GM19023 (cell line): ENCODE measurements at regions not wholly inside any gene's neighbourhood (a gene's known extent, or its start where the extent isn't known, plus 50 kb on each side); places are given as distances from the start of the nearest gene placed in this dataset.

Experiments
- ATAC-seq: cut with Tn5 transposase; IDR thresholded peaks from one replicate; pipeline ENCODE4 v1.9.1; 2021; ENCODE audit warnings: mild to moderate bottlenecking, moderate library complexity; ENCODE audit not compliant: unreplicated experiment

DNA sequence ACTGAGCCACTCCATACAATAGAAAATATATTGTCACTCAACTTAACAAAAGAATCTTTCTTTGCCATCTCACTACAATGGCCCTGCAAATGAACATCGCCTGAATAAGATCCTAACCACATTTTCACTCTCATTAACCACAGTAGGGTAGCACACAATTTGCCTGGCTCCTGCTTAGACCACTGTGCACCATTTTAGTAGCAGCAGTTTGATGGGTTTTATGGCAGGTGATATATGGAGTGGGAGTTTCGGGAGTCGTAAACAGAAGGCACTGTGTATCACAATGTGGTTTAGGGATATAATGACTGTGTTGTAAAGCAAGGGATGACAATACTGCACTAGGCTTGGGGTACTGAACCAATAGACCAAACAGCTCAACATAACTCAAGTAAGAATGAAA, 617.4 kb downstream of the BCL11A start:
- ATAC-seq = no peak

DNA sequence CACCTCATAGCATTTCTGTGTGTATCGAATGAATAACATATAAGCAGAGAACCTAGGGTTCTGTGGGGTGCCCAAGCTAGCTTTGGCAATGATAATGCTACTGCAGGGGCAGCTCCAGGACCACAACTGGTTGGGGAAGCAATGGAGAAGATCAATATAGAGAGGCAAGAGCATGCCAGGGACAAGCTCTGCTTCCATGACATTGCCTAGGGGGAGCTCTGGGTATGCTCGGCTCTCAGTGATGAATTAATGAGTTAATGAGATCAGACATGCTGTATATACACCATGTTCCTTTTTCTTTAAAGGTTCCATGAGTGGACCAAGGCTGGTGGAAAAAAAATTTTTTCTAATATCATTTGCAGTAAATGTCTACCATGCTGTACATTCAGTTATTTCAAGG, 618.4 kb downstream of the BCL11A start:
- ATAC-seq = no peak

DNA sequence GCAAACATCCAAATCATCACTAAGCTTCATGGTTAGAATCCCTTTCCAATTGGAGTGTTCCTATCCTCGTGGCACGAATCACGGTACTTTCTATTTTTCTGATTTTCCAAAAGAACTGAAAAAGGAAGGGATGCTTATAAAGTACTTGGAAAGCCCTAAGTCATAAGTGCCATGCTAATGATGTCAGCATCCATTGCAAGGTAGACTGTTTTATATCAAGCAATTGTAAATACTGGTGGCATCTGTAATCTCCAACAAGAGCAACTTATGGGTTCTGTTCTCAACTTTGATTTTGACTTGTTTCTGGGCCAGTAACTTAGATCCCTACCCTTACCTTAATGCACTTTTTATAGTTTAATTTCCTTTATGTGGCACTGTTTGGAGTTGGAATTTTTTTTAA, 619.5 kb downstream of the BCL11A start:
- ATAC-seq = no peak

DNA sequence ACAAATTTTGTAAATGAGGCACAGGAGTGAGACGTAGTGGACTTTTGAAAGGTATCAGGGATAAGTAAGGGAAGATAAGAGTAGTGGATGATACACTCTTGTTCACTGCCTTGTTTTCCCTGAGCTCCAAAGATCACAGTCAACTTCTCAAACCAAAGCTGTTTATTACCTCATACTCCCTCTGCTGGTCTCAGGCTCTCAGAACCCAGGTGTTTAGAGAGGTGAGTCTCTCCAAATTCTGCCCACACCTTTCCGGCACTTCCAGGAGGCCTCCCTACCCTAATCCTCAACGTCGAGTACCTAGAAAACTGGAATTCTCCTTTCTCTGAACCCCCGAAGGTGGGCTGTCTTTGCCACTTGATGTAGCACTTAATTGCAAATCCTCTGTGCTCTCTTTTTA, 621.1 kb downstream of the BCL11A start:
- no peak for ATAC-seq

DNA sequence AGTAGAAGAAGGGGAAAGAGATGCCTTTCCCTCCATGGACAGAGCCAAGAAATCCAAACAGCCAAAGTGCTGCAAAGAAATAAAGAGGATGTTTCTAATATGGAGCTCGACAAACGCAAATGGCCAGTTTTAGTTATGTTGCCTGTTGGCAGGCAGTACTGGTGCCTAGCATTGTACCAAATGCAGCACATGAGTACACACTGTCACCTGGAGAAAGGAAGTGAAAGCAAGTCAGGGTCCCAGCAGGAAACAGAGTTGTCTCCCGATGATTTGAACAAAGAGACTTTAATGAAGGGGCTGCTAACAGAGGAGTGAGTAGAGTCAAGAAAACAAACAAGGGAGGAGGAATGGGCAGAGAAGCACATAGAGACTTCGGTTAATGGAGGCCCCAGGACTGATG, 623.0 kb downstream of the BCL11A start:
- no peak for ATAC-seq

DNA sequence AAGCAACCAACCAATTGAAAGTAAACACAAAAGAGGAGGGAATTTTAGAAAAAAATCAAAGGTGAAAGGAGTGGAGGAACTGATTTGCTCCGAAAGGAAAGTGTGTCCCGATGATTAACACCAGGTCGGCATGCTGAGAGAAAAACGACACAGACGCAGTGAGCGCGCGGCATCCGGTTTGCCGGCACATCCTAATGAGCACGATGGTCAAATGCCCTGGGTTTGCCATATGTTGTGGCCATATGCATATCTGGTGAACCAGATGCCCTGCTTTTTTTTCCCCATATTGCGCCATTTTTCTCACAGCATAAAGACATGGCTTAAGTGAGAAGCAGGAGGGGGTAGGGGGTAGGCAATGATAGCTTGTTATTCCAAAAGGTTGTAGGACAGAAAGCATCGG, 626.7 kb downstream of the BCL11A start:
- ATAC-seq = no peak

DNA sequence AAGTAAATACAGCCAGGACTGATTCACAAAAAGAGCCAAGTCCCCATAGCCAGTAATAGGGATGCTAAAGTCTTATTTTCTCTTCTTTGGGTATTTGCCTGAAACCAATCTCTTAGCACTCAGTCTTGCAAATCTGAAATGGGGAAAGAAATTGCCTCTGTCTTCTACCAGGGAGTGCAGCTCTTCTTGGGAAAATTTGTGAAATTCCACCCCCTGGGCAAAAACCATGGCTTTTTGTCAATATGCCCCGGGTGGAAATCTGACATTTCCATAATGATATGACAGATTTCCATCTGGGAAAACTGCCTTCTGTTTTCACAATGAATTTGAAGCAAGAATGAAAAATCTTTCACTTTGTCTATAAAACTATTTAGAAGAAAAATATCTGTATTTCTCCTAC, 628.1 kb downstream of the BCL11A start:
- no peak for ATAC-seq

DNA sequence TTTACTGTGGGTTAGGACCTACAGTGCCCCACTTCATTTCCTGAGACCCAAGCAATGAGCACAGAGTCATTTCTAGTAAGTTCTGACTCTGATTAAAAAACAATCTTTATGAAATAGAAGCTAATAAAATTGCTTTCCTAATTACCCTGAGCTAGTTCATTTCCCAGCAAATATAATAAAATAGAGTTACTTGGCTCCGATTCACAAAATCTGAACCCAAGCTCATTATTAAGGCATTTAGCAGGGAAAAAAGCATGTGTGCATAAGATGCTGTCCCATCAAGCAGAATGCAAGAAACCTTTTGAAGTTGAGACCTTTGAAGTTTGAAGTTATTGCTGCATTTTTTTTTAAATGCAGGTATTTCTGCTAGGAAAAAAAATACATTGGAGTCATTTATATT, 629.1 kb downstream of the BCL11A start:
- no peak for ATAC-seq

DNA sequence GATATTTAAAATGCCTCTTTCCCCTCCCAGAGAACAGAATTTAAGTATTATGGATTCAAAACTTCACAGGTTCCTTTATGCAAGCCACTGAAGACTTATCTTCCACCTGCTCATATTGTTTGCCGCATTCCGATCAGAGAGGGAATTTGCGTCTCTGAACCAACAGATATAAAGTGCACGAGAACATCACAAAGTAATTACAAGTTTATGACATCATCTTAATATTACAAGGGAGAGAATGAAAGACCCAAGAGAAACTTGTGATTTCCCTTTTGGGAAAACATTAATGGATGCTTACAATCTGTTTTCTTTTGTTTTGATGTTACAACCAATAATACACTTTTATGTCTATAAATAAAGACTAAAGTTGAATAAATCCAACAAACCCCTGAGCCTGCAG, 631.0 kb downstream of the BCL11A start:
- no peak for ATAC-seq

DNA sequence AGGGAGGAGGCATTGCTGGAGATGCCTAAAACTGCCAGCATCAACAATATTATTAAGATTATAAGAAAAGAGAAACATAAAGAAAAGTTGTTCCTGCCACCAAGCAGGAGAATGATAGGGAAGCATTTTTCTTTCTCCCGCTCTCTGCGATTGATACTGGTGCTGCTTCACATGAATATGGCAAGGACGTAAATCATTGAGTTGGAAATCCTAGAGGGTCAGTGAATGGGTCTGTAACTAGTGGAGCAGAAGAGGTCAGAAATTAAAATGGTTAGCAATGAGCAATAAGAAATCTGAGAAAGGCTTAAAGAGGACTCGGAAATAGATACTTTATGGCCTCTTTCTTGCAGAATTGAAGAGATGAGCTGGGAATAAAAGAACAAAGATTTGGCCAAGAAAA, 631.7 kb downstream of the BCL11A start:
- ATAC-seq = no peak

DNA sequence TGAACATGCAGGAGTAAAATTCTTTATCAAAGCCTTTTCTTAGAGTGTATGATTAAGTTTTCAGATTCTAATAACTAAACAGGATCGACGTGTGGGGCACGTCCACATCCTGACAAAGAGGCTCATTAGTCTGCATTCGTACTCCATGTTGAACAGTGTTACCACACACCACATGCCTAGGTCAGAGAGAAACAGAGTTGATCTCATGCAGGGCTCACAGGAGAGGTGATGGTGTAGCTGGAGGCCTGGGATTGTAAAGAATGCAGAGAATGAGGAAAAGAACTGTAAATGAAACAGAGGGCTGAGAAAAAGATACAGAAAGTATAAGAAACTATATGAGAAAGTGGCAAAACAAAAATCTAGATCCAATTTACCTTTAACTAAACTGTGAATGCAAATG, 632.5 kb downstream of the BCL11A start:
- ATAC-seq = no peak

DNA sequence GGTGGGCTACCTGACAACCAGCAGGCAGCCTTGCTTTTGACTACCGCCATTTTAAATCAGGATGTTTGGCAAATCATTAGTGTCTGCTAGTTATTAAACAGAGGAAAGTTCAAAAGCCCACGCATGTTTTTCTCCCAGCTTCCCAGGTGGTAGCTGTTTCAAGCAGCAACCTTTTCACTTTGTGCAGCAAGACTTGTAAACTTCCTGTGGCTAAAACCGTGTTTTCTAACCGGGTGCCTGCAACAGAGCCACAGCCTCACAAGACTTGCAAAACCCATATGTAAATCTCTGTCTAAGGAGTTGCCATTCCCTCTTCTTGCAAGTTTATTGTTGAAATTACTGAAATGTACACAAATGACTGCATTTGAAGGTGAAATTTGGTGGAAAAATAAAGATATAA, 633.1 kb downstream of the BCL11A start:
- no peak for ATAC-seq

DNA sequence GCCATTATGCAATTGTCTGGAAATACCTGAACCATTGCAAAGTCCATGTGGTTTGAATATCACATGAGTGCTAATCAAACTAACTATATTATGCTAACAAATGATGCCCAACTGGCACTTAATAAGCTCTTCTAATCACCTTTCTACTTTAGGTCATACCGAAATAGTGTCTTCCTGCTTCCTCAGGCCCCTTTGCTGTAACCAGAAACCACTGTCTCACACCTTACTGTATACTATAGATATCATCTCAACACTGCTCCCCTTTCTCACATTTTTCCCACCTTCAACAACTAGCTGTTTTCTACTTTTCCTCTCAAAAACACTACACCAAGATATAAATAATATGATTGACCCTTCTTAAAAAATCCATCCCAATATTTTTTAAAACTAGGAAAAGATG, 633.9 kb downstream of the BCL11A start:
- no peak for ATAC-seq

DNA sequence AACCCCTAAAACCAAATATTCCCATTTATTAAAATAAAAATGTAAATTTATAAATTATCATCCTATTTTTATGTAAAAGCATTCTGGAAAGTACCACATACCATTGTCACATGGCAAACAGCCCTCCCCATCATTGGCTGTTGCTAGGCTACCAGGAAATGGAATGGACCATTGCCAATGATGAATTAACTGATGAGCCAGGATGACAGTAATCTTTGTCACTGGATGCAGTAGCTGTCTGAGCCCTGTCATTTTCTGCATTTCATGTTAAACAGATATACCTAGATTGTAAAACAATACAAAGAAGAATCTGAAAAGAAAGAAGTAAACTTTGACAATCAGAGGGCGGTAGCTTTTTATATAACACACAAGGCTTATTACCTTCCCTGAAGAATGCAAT, 641.4 kb downstream of the BCL11A start:
- no peak for ATAC-seq

DNA sequence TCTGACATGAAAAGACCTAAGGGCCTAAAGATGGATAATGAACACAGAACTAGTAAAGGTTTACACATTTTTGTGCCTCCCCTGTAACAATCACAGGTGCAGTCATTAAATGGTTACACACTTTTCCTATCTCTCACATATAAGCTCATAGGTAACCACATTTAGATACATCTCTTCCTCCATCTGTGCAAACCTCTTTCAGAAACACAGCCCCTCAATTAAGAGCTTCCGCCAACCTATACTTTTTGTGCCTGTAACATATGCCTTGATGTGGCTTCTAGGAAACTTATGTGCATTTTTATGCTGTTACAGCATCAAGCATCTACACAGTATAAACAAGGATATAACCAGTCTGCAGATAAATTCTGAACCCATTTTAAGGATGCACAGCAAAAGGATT, 643.3 kb downstream of the BCL11A start:
- no peak for ATAC-seq

DNA sequence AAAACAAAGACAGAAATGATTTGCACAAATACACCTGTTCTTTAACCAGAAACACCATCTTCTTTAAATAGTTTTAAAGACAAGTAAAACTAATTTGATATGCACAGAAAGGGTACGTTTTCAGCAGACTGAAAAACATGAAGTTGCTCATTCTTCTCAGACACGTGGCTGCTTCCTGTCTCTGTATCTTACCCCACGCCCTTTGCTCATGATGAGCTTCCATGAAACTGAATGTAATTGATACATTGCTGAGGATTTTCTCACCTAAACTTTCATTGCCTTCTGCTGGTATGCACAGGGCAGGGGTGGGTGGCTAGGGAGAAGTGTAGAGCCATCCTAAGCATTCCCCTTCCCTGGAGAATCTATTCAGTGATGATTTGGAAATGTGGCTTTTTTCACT, 644.3 kb downstream of the BCL11A start:
- no peak for ATAC-seq

DNA sequence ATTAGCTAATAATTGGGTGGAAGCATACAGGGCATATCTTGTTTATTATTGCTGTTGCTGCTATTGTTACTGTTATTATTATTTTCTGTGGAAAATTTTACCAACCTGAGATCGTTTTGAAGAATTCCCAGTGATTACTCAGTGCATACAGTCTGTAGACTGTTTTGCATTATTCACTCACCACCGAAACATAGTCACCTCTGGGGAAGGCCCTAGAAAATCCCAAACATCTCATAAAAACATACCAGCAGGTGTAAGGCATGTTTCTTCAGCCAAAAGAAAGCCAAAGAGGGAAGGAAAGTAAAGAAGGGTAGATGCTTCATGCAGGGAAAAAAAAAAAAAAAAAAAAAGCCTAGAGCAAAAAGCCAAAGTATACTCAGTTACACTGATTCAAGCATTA, 647.7 kb downstream of the BCL11A start:
- no peak for ATAC-seq

DNA sequence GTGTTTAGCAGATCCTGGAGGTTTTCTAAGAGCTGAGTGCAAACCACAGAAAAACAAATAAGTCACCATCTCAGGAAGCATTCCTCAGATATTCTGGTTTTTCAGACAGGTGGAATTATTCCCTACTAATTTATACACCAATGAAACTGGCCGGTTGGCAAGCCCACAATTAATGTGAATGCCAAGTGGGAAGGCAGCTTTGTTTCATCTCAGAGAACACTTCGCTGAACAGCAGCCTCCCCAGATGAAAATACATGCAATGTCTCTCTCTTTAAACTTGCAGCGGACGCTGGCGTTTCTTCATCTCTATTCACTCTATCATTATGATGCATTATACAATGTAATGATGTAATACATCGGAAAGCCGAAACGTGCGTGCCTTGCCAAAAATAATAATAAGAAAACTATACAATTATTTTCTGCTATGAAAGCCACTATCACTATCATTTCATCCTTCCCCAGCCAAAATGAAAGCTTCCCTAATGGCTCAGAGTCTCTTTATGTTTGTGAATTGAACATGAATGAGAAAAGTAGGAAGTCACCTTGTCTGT, 649.4 kb downstream of the BCL11A start:
- ATAC-seq = no peak

DNA sequence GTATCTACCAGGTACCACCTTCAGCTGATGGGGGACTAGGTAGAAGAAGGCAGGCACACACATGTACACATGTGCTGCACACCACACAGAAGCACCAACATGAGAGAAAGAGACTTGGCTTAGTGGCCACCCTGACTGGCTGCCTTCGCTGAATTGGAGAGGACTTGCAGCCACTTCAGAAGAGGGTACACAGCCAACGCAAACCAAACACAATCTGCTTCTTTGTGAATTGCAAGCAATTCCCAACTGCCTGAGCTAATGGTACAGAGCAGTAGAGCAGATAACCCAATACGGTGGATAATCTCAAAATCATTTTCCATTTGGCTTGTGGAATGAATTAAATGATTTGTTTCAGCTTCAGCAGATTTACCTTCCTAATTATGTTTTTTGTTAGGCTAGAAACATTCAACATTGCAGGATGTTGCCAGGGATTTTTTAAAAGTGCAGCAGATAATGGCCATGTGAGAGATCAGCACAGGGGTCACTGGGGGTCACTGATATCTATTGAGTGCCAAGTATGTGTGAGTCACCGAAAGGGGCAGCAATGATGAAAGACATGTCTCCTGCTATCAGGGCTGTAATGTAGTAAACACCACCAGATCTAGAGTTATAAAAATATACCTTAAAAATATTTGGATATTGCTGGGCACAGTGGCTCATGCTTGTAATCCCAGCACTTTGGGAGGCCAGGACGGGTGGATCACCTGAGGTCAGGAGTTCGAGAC, 652.6 kb downstream of the BCL11A start:
- ATAC-seq = no peak

DNA sequence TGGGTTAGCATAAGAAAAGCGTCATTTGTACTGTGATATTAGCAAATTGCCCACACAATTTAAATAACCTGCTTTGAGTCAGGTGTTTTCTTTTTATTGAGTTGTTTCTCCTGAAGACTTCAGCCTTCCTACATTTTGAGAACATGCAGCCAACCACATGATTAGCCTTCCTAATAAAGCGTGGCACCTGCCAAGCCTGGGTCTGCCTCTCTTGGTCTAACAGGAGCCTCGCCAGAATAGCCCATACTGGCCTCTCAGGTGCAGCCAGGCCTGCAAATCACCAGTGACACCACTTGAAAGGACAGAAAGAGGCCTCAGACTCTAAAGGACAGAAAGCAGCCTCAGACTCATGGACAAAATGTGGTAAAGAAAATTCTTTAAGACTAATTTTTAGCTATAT, 653.8 kb downstream of the BCL11A start:
- ATAC-seq = no peak

DNA sequence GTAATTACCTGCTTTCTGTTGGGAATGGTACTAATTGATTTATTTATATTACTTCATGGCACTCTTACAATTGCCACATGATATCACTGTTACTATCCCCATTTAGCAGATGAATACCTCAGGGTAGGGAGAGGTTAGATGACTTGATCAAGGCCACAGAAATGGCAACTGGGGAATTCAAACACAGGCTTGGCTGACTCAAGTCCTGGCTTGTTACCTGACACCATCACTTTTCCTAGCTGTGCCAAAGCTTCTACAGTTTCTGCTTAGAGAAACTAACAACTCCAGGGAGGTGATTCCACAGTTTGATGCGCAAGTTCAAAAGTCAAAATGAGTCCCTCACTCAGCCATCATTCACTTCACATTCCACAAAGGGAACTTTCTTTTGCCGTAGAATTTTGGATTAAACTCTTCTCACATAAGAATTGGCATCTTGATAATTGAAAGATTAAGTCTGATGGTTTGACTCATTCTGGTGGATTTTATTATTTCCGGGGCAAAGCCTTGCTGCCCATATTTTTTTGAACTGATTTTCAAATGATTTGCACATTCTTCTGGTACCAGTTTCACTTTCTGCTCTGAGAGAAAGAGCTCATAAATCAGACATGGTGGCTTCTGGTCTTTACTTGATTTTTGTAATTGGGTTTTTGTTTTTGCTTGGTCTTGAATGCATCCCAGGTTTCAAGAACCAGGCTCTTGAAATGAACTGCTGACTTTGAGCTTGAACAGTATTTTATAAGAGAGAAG, 656.8 kb downstream of the BCL11A start:
- no peak for ATAC-seq

DNA sequence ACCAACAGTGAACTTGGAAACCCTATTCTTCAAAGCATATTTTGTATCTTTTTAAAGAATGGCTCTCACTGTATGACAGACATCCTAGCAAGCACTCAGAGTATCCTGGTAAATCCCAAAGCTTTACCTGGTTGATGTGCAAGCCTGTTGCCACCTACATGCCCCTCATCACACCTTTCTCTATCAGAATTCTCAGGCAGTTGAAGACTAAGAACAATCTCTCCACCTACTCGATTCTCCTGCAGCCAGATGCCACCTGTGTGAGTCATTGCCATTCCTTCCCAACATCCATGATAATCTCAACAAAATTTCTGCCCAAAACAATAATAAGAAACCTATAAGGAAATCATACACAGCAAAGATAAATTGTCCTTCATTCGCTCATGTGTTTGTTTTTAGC, 659.8 kb downstream of the BCL11A start:
- ATAC-seq = no peak
